ENCODE measurements at regions not wholly inside any gene's neighbourhood (a gene's known extent, or its start where the extent isn't known, plus 50 kb on each side); places are given as distances from the start of the nearest gene placed in this dataset.

DNA sequence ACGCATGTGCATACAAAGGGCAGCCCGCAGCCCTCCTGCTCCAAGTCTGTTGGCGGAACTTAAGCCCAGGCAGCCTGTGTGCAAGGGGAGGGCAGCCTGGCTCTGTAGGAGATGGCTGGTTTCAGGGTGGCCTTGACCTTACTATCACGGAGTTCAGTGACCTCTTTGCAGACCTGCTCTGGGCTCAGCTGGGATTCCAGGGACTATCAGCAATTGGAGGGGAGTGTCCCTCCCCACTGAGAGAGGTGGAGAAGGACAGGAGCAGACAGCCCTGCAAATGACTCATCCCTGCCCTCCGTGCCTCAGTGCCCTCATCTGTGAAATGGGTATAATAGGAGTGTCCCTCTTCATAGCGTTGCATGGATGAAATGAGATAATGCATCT, 66.2 kb upstream of the DLK1 start:
- H3K9ac ChIP-seq (ENCODE audit: extremely low read depth, low read length, poor library complexity, severe bottlenecking): no peak overlapping the region
- no peak overlapping the region for H3K4me3 Mint-ChIP-seq
- WGBS, 2 experiments (ENCODE audit: insufficient coverage in 1 of 2, insufficient read length in 1 of 2): 82 to 88% methylated on average over 5 to 6 of the region's 6 CpGs
- H3K27ac Mint-ChIP-seq: no peak overlapping the region
- no peaks in the 10 kb centered on the region for H3K9me3 Mint-ChIP-seq
- H3K27me3 ChIP-seq (ENCODE audit: control insufficient read depth, insufficient read depth, low read length, poor library complexity, severe bottlenecking): no peaks in the 10 kb centered on the region
- no peaks in the 10 kb centered on the region for H3K36me3 Mint-ChIP-seq (ENCODE audit: low read depth)
- no peaks in the 10 kb centered on the region for H3K9me3 ChIP-seq (ENCODE audit: control insufficient read depth, low read length)
- DNase-seq: no peak
- H3K4me1 Mint-ChIP-seq: peaks cover 15% of the 10 kb centered on the region
- no peaks in the 10 kb centered on the region for H3K4me1 ChIP-seq (ENCODE audit: control insufficient read depth, insufficient read depth, low read length)
- TF ChIP-seq, protein P1, sequence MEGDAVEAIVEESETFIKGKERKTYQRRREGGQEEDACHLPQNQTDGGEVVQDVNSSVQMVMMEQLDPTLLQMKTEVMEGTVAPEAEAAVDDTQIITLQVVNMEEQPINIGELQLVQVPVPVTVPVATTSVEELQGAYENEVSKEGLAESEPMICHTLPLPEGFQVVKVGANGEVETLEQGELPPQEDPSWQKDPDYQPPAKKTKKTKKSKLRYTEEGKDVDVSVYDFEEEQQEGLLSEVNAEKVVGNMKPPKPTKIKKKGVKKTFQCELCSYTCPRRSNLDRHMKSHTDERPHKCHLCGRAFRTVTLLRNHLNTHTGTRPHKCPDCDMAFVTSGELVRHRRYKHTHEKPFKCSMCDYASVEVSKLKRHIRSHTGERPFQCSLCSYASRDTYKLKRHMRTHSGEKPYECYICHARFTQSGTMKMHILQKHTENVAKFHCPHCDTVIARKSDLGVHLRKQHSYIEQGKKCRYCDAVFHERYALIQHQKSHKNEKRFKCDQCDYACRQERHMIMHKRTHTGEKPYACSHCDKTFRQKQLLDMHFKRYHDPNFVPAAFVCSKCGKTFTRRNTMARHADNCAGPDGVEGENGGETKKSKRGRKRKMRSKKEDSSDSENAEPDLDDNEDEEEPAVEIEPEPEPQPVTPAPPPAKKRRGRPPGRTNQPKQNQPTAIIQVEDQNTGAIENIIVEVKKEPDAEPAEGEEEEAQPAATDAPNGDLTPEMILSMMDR (conservative IDR thresholded peaks at IDR 0.05): no peak
- peaks cover 2% of the 10 kb centered on the region for H3K27me3 Mint-ChIP-seq (ENCODE audit: insufficient read depth)
- H3K36me3 ChIP-seq (ENCODE audit: control insufficient read depth, insufficient read depth, low read length): no peaks in the 10 kb centered on the region
- H3K4me3 ChIP-seq (ENCODE audit: low read length): no peak overlapping the region
- H3K27ac ChIP-seq (ENCODE audit: low read depth, low read length): no peak overlapping the region

DNA sequence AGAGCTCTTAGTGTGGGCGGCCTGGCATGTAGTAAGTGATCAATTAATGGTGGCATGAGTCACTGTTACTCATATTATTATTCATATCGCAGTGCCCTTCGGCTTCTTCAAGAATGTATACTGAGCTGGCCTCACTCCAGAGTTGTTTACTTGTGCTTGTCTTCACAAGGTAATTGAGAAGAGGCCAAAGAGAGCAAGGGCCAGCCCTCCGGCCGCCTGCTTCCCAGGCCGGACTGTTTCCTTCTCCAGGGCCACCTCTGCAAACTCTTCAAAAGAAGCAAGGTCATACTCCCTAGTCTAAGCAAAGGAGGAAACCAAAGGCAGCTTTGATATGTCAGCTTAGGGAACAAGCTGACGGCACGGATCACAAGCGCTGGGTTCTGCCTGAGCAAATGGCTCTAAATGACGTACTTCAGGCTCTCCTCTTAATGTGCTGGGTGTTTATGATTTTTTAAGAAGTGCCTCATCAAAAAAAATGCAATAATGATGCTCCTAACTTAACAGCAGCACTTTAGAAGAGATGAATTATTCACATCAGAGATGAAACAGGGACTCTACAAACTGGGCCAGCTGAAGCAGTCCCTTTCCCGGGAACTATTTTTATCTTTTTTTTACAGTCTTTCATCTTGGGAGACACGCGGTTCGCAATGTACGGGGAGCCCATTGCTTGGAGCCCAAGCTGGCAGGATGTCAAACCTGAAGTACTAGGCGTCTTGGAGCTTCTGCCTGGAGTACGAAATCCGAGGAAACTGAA, 65.6 kb upstream of the DLK1 start:
- H3K4me3 ChIP-seq (ENCODE audit: low read length): no peak overlapping the region
- Mint-ChIP-seq H3K4me1 (peaks cover 18% of the 10 kb centered on the region), H3K27ac (no peak overlapping the region), H3K4me3 (no peak overlapping the region), H3K27me3 (ENCODE audit: insufficient read depth) (peaks cover 2% of the 10 kb centered on the region), H3K36me3 (ENCODE audit: low read depth) (no peaks in the 10 kb centered on the region), H3K9me3 (no peaks in the 10 kb centered on the region)
- no peaks in the 10 kb centered on the region for H3K36me3 ChIP-seq (ENCODE audit: control insufficient read depth, insufficient read depth, low read length)
- H3K27ac ChIP-seq (ENCODE audit: low read depth, low read length): no peak overlapping the region
- no peaks in the 10 kb centered on the region for H3K27me3 ChIP-seq (ENCODE audit: control insufficient read depth, insufficient read depth, low read length, poor library complexity, severe bottlenecking)
- 96% methylated on average over 11 to 18 of the region's 18 CpGs for WGBS, 2 experiments (ENCODE audit: insufficient coverage in 1 of 2, insufficient read length in 1 of 2)
- DNase-seq: no peak
- no peaks in the 10 kb centered on the region for H3K9me3 ChIP-seq (ENCODE audit: control insufficient read depth, low read length)
- no peaks in the 10 kb centered on the region for H3K4me1 ChIP-seq (ENCODE audit: control insufficient read depth, insufficient read depth, low read length)
- H3K9ac ChIP-seq (ENCODE audit: extremely low read depth, low read length, poor library complexity, severe bottlenecking): no peak overlapping the region
- TF ChIP-seq, protein P1 (conservative IDR thresholded peaks at IDR 0.05): no peak

DNA sequence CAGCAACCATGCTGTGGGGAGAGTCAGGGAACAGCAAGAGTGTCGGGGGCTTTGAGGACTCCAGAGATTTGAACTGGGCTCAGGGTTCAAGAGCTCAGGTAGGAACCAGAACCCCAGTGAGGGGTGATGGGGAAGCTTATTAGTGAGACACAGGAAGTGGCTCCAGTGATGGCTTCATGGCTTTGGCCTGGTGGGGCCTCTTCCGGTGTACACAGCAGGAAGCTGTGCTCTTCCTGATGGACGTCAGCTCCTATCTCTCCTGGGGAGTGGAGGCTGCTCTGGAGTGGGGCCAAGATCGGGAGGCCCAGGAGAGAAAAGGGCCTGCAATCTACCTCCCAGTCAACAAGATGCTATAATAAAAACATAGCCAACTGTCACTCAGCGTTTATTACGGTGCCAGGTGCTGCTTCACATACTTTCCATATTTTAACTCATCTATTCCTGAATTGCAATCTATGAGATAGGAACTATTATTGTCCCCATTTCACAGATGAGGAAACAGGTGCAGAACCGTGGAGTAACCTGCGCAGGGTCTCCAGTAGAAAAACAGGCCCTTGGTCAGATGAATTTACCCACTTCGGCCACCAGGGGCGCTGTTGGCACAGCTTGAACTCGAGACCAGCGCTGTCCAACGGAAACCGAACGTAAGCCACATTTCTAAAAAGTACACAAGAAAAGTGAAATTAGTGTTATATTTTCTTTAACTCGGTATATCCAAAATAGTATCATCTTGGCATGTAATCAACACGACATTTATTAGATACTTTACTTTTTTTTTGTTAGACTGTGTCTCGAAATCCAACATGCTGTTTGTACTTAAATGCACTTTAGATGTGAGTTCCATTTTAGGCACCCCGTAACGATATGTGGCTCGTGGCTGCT, 63.6 kb upstream of the DLK1 start:
- 49 to 54% methylated on average over 11 to 21 of the region's 21 CpGs for WGBS, 2 experiments (ENCODE audit: insufficient coverage in 1 of 2, insufficient read length in 1 of 2)

More for the DNA sequence above, 63.6 kb upstream of the DLK1 start:
- H3K4me3 ChIP-seq (ENCODE audit: low read length): no peak overlapping the region
- no peaks in the 10 kb centered on the region for H3K9me3 ChIP-seq (ENCODE audit: control insufficient read depth, low read length)
- H3K36me3 Mint-ChIP-seq (ENCODE audit: low read depth): no peaks in the 10 kb centered on the region
- H3K4me1 Mint-ChIP-seq: peaks cover 25% of the 10 kb centered on the region
- H3K27ac ChIP-seq (ENCODE audit: low read depth, low read length): no peak overlapping the region
- H3K27ac Mint-ChIP-seq: no peak overlapping the region
- TF ChIP-seq, protein P1 (conservative IDR thresholded peaks at IDR 0.05): peak; percentile 96
- H3K27me3 ChIP-seq (ENCODE audit: control insufficient read depth, insufficient read depth, low read length, poor library complexity, severe bottlenecking): no peaks in the 10 kb centered on the region
- H3K9ac ChIP-seq (ENCODE audit: extremely low read depth, low read length, poor library complexity, severe bottlenecking): no peak overlapping the region
- no peaks in the 10 kb centered on the region for H3K9me3 Mint-ChIP-seq
- no peaks in the 10 kb centered on the region for H3K4me1 ChIP-seq (ENCODE audit: control insufficient read depth, insufficient read depth, low read length)
- DNase-seq: peak; percentile 89
- no peak overlapping the region for H3K4me3 Mint-ChIP-seq
- no peaks in the 10 kb centered on the region for H3K36me3 ChIP-seq (ENCODE audit: control insufficient read depth, insufficient read depth, low read length)
- H3K27me3 Mint-ChIP-seq (ENCODE audit: insufficient read depth): peaks cover 2% of the 10 kb centered on the region
